HG03139 (cell line): ENCODE measurements at regions not wholly inside any gene's neighbourhood (a gene's known extent, or its start where the extent isn't known, plus 50 kb on each side); places are given as distances from the start of the nearest gene placed in this dataset.
"Not testable (repeated sequence)": the region's sequence is repeated elsewhere in the genome, so short reads cannot be mapped to it uniquely, and the experiment has no call there.

Experiments used
- ATAC-seq: cut with Tn5 transposase; IDR thresholded peaks from one replicate; pipeline ENCODE4 v1.9.1; 2021; ENCODE audit not compliant: unreplicated experiment

- ATAC-seq, result no peak
Measured at GRCh38 chr2:47295981-47296635, 73.0 kb upstream of the EPCAM start.

GRCh38 chr2:47295131-47295980 lies 73.8 kb upstream of the EPCAM start:
- no peak for ATAC-seq

GRCh38 chr2:47293976-47294375 lies 75.1 kb upstream of the EPCAM start:
- no peak for ATAC-seq

GRCh38 chr2:47288864-47289263 lies 80.2 kb upstream of the EPCAM start:
- no peak for ATAC-seq

- ATAC-seq, result no peak
Measured at GRCh38 chr2:47283659-47284058, 85.5 kb upstream of the EPCAM start.

- ATAC-seq, result no peak
Measured at GRCh38 chr2:47282621-47283272, 86.4 kb upstream of the EPCAM start.

GRCh38 chr2:47279525-47279924 lies 89.6 kb upstream of the EPCAM start:
- not testable (repeated sequence) for ATAC-seq

- ATAC-seq, result no peak
Measured at GRCh38 chr2:47277987-47278386, 91.1 kb upstream of the EPCAM start.

GRCh38 chr2:47277187-47277586 lies 91.9 kb upstream of the EPCAM start:
- no peak for ATAC-seq

GRCh38 chr2:47276061-47276460 lies 93.0 kb upstream of the EPCAM start:
- ATAC-seq, result no peak

- ATAC-seq, result no peak
Measured at GRCh38 chr2:47274054-47274782, 94.9 kb upstream of the EPCAM start.

GRCh38 chr2:47272905-47273758 lies 96.0 kb upstream of the EPCAM start:
- ATAC-seq, result no peak

GRCh38 chr2:47272031-47272864 lies 95.9 kb upstream of the CALM2 start:
- ATAC-seq, result peak; percentile 75

- ATAC-seq, result no peak
Measured at GRCh38 chr2:47271054-47272000, 95.0 kb upstream of the CALM2 start.

- ATAC-seq, result no peak
Measured at GRCh38 chr2:47270421-47270820, 94.1 kb upstream of the CALM2 start.

GRCh38 chr2:47269316-47270232 lies 93.3 kb upstream of the CALM2 start:
- no peak for ATAC-seq

- ATAC-seq, result no peak
Measured at GRCh38 chr2:47267711-47268086, 91.4 kb upstream of the CALM2 start.
